OCI-M1 (cell line): ENCODE measurements at regions not wholly inside any gene's neighbourhood (a gene's known extent, or its start where the extent isn't known, plus 50 kb on each side); places are given as distances from the start of the nearest gene placed in this dataset.
"Not testable (repeated sequence)": the region's sequence is repeated elsewhere in the genome, so short reads cannot be mapped to it uniquely, and the experiment has no call there.

Experiments used
- DNase-seq: peaks from one replicate; lab custom pipeline; 2025; lab: John Stamatoyannopoulos, UW

- DNase-seq, result no peak
These were observed 121.2 kb downstream of the GASK1B start for GRCh38 chr4:158051401-158052235.

GRCh38 chr4:158050942-158051341, 121.9 kb downstream of the GASK1B start:
- DNase-seq, result no peak

GRCh38 chr4:158046345-158046744, 126.5 kb downstream of the GASK1B start:
- DNase-seq, result no peak

GRCh38 chr4:158043971-158044618, 128.7 kb downstream of the GASK1B start:
- no peak for DNase-seq

GRCh38 chr4:158042591-158043030, 130.2 kb downstream of the GASK1B start:
- no peak for DNase-seq

GRCh38 chr4:158038718-158039117, 134.1 kb downstream of the GASK1B start:
- DNase-seq, result no peak

GRCh38 chr4:158036998-158037397, 135.8 kb downstream of the GASK1B start:
- DNase-seq, result no peak

- DNase-seq, result peak; percentile 20
These were observed 137.1 kb downstream of the GASK1B start for GRCh38 chr4:158035662-158036195.

- DNase-seq, result peak; percentile 62
These were observed 139.3 kb downstream of the GASK1B start for GRCh38 chr4:158033416-158034120.

- DNase-seq, result peak; percentile 51
These were observed 140.0 kb downstream of the GASK1B start for GRCh38 chr4:158032733-158033415.

GRCh38 chr4:158028381-158028780, 144.4 kb downstream of the GASK1B start:
- DNase-seq, result not testable (repeated sequence)

GRCh38 chr4:158025131-158025530, 147.7 kb downstream of the GASK1B start:
- no peak for DNase-seq

GRCh38 chr4:158020734-158021346, 152.0 kb downstream of the GASK1B start:
- no peak for DNase-seq

GRCh38 chr4:158020176-158020575, 152.6 kb downstream of the GASK1B start:
- DNase-seq, result peak; percentile 29

- DNase-seq, result no peak
These were observed 154.0 kb downstream of the GASK1B start for GRCh38 chr4:158018831-158019230.

- DNase-seq, result peak; percentile 78
These were observed 154.5 kb downstream of the GASK1B start for GRCh38 chr4:158018221-158018830.

- no peak for DNase-seq
These were observed 156.3 kb downstream of the GASK1B start for GRCh38 chr4:158016511-158016910.

GRCh38 chr4:158015241-158015640, 157.6 kb downstream of the GASK1B start:
- peak; percentile 55 for DNase-seq

GRCh38 chr4:158013858-158014257, 159.0 kb downstream of the GASK1B start:
- no peak for DNase-seq

GRCh38 chr4:158010361-158010760, 162.5 kb downstream of the GASK1B start:
- no peak for DNase-seq
